HEK293 (cell line): ENCODE measurements at regions not wholly inside any gene's neighbourhood (a gene's known extent, or its start where the extent isn't known, plus 50 kb on each side); places are given as distances from the start of the nearest gene placed in this dataset.

Experiments used
- CTCF ChIA-PET: fragments of 350-600 bp; formaldehyde crosslinking; extraction: SDS; loops from one replicate; lab custom pipeline; 2021; ENCODE audit warnings: antibody characterized with exemption; lab: Yijun Ruan, JAX
- POLR2A ChIA-PET: fragments of 300-600 bp; formaldehyde crosslinking; extraction: SDS; loops from one replicate; lab custom pipeline; 2020; ENCODE audit warnings: antibody characterized with exemption, inconsistent platforms; lab: Yijun Ruan, JAX
- H3K27ac ChIP-seq: fragments of 200-500 bp; sonication (Bioruptor generic); 2 replicates; pipeline ENCODE4 v1.5.1; 2014; ENCODE audit warnings: low read depth, low read length, control low read depth, inconsistent platforms; ENCODE audit errors: extremely low read depth
- H3K36me3 ChIP-seq, 2 experiments: fragments of 200-500 bp in 1 of 2; sonication (Bioruptor generic) in 1 of 2; 1 replicate in 1 of 2; 2 replicates in 1 of 2; pipeline ENCODE4 v1.5.1; 2014 to 2017; ENCODE audit warnings: inconsistent platforms in 2 of 2, low read length in 2 of 2; ENCODE audit not compliant: control insufficient read depth in 2 of 2, insufficient read depth in 1 of 2
- H3K4me1 ChIP-seq: fragments of 200-500 bp; sonication (Bioruptor generic); 2 replicates; pipeline ENCODE4 v1.5.1; 2014; ENCODE audit warnings: mild to moderate bottlenecking, low read length, inconsistent platforms; ENCODE audit not compliant: control insufficient read depth, insufficient read depth
- H3K4me3 ChIP-seq: 2 replicates; pipeline ENCODE4 v1.5.1; 2011; ENCODE audit warnings: low read depth, mild to moderate bottlenecking, control low read depth, low read length, moderate library complexity
- H3K9me3 ChIP-seq: fragments of 200-500 bp; sonication (Bioruptor generic); 2 replicates; pipeline ENCODE4 v1.5.1; 2014; ENCODE audit warnings: low read depth, low read length, inconsistent platforms; ENCODE audit not compliant: control insufficient read depth, insufficient read depth
- GLIS2 ChIP-seq: fragments of 450-650 bp; formaldehyde crosslinking; IDR thresholded peaks from 2 replicates; pipeline ENCODE4 v1.5.1; 2016; ENCODE audit warnings: missing biosample characterization, missing genetic modification characterization
- HOXA7 ChIP-seq: sonication (generic); formaldehyde crosslinking; IDR thresholded peaks from 2 replicates; pipeline ENCODE4 v1.8.1; 2022; ENCODE audit warnings: missing genetic modification reagents, borderline replicate concordance
- MZF1 ChIP-seq: fragments of 450-650 bp; formaldehyde crosslinking; IDR thresholded peaks from 2 replicates; pipeline ENCODE4 v1.5.1; 2017; ENCODE audit warnings: missing biosample characterization, missing genetic modification characterization, borderline replicate concordance
- OVOL3 ChIP-seq: fragments of 450-650 bp; formaldehyde crosslinking; IDR thresholded peaks from 2 replicates; pipeline ENCODE4 v1.5.1; 2016; ENCODE audit warnings: missing biosample characterization, missing genetic modification characterization
- PRDM2 ChIP-seq: fragments of 450-650 bp; formaldehyde crosslinking; IDR thresholded peaks from 2 replicates; pipeline ENCODE4 v1.5.1; 2016; ENCODE audit warnings: missing biosample characterization, missing genetic modification characterization, borderline replicate concordance
- REST ChIP-seq: fragments of 450-650 bp; formaldehyde crosslinking; IDR thresholded peaks from 2 replicates; pipeline ENCODE4 v1.5.1; 2016; ENCODE audit warnings: missing biosample characterization, missing genetic modification characterization
- SALL2 ChIP-seq: fragments of 450-650 bp; formaldehyde crosslinking; IDR thresholded peaks from 2 replicates; pipeline ENCODE4 v1.5.0; 2017; ENCODE audit warnings: missing biosample characterization, mild to moderate bottlenecking, missing genetic modification characterization, borderline replicate concordance
- SP2 ChIP-seq: fragments of 450-650 bp; formaldehyde crosslinking; IDR thresholded peaks from 2 replicates; pipeline ENCODE4 v1.5.1; 2016; ENCODE audit warnings: missing biosample characterization, missing genetic modification characterization
- ZBTB48 ChIP-seq: fragments of 450-650 bp; formaldehyde crosslinking; IDR thresholded peaks from 2 replicates; pipeline ENCODE4 v1.5.1; 2016; ENCODE audit warnings: missing biosample characterization, missing genetic modification characterization
- ZBTB8A ChIP-seq: fragments of 450-650 bp; formaldehyde crosslinking; IDR thresholded peaks from 2 replicates; pipeline ENCODE4 v1.5.1; 2016; ENCODE audit warnings: missing biosample characterization, missing genetic modification characterization
- ZNF132 ChIP-seq: fragments of 450-650 bp; formaldehyde crosslinking; IDR thresholded peaks from 2 replicates; pipeline ENCODE4 v1.5.1; 2017; ENCODE audit warnings: missing biosample characterization, missing genetic modification characterization, borderline replicate concordance
- ZNF391 ChIP-seq: fragments of 450-650 bp; formaldehyde crosslinking; IDR thresholded peaks from 2 replicates; pipeline ENCODE4 v1.5.1; 2016; ENCODE audit warnings: low read depth, missing biosample characterization, missing genetic modification characterization, borderline replicate concordance
- ZNF398 ChIP-seq: fragments of 450-650 bp; formaldehyde crosslinking; IDR thresholded peaks from 2 replicates; pipeline ENCODE4 v1.5.1; 2017; ENCODE audit warnings: missing biosample characterization, missing genetic modification characterization
- ZNF555 ChIP-seq: fragments of 450-650 bp; formaldehyde crosslinking; conservative IDR thresholded peaks from 2 replicates; pipeline ENCODE4 v1.5.1; 2017; ENCODE audit warnings: missing biosample characterization, mild to moderate bottlenecking, missing genetic modification characterization, inconsistent platforms
- ZNF645 ChIP-seq: fragments of 450-650 bp; formaldehyde crosslinking; IDR thresholded peaks from 2 replicates; pipeline ENCODE4; 2016; ENCODE audit warnings: missing biosample characterization, missing genetic modification characterization
- ZNF664 ChIP-seq: fragments of 450-650 bp; formaldehyde crosslinking; IDR thresholded peaks from 2 replicates; pipeline ENCODE4 v1.5.1; 2016; ENCODE audit warnings: missing biosample characterization, missing genetic modification characterization

GRCh38 chrX:107301253-107301652 lies 94.8 kb downstream of the DNAAF6 start:
- Histone ChIP-seq H3K27ac (no peak overlapping the region), H3K4me1 (no peaks in the 10 kb centered on the region), H3K4me3 (no peak overlapping the region), H3K9me3 (no peaks in the 10 kb centered on the region), H3K36me3 (no peaks in the 10 kb centered on the region)
- POLR2A ChIA-PET = no interaction called here
- TF ChIP-seq PRDM2 (tag by site-specific recombination) (no peak), ZNF398 (no peak), ZBTB8A (no peak), SP2 (tag by site-specific recombination) (no peak), REST (tag by site-specific recombination) (no peak), ZNF132 (tag by site-specific recombination) (no peak), ZBTB48 (tag by site-specific recombination) (no peak), GLIS2 (no peak), HOXA7 (CRISPR knock-in tag) (no peak), ZNF645 (tag by site-specific recombination) (no peak), ZNF555 (tag by site-specific recombination) (no peak), SALL2 (tag by site-specific recombination) (no peak), MZF1 (tag by site-specific recombination) (no peak), OVOL3 (tag by site-specific recombination) (no peak), ZNF664 (tag by site-specific recombination) (no peak), ZNF391 (tag by site-specific recombination) (no peak)
- CTCF ChIA-PET = interaction anchor here (1.0 kb wide), 1 partner anchor 10 kb away, joined by 3 read pairs; no protein-coding TSS in a partner anchor
